ENCODE measurements at regions not wholly inside any gene's neighbourhood (a gene's known extent, or its start where the extent isn't known, plus 50 kb on each side); places are given as distances from the start of the nearest gene placed in this dataset.

- Mint-ChIP-seq H3K4me3 (no peak overlapping the region), H3K27me3 (ENCODE audit: insufficient read depth) (no peaks in the 10 kb centered on the region), H3K27ac (no peak overlapping the region), H3K36me3 (ENCODE audit: low read depth) (no peaks in the 10 kb centered on the region), H3K4me1 (ENCODE audit: low read depth) (no peaks in the 10 kb centered on the region), H3K9me3 (peaks cover 17% of the 10 kb centered on the region; the same call in 1 of the 2 replicates)
- no peak for DNase-seq
- no peak for TF ChIP-seq CTCF (IDR thresholded peaks at IDR 0.05)
These were observed 923.7 kb downstream of the EPHA3 start for GRCh38 chr3:90031121-90031520.

- Mint-ChIP-seq H3K9me3 (peaks cover 16% of the 10 kb centered on the region), H3K27ac (no peak overlapping the region), H3K4me1 (ENCODE audit: low read depth) (no peaks in the 10 kb centered on the region), H3K36me3 (ENCODE audit: low read depth) (no peaks in the 10 kb centered on the region), H3K27me3 (ENCODE audit: insufficient read depth) (no peaks in the 10 kb centered on the region), H3K4me3 (no peak overlapping the region)
- no peak for TF ChIP-seq CTCF (IDR thresholded peaks at IDR 0.05)
- no peak for DNase-seq
These were observed 925.7 kb downstream of the EPHA3 start for GRCh38 chr3:90032980-90033641.

DNA sequence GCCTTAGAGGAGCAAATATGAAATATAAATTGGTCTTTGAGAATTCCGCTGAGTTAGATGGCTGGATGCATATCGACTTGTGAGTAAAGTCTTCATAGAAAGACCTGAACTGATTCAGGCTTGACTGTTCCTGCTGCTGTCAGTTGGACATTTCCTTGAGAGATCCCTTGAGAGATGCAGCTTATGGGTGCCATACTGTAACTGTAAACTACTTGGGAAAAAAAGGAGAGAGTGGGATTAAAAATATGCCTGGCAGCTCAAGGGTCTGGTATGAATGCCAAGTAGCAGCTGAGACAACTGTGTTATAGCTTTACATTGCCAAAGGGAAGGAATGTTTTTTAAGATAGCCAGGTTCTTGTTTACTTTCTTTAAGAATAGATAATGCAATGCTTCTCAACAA, 926.6 kb downstream of the EPHA3 start:
- Mint-ChIP-seq H3K9me3 (peaks cover 16% of the 10 kb centered on the region), H3K27ac (no peak overlapping the region), H3K27me3 (ENCODE audit: insufficient read depth) (no peaks in the 10 kb centered on the region), H3K4me1 (ENCODE audit: low read depth) (no peaks in the 10 kb centered on the region), H3K4me3 (no peak overlapping the region), H3K36me3 (ENCODE audit: low read depth) (no peaks in the 10 kb centered on the region)
- no peak for TF ChIP-seq CTCF (IDR thresholded peaks at IDR 0.05)
- DNase-seq, result no peak

- no peak overlapping the region for H3K4me3 Mint-ChIP-seq
- H3K9me3 Mint-ChIP-seq, result peaks cover 16% of the 10 kb centered on the region
These were observed 928.2 kb downstream of the EPHA3 start for GRCh38 chr3:90035643-90036042.

DNA sequence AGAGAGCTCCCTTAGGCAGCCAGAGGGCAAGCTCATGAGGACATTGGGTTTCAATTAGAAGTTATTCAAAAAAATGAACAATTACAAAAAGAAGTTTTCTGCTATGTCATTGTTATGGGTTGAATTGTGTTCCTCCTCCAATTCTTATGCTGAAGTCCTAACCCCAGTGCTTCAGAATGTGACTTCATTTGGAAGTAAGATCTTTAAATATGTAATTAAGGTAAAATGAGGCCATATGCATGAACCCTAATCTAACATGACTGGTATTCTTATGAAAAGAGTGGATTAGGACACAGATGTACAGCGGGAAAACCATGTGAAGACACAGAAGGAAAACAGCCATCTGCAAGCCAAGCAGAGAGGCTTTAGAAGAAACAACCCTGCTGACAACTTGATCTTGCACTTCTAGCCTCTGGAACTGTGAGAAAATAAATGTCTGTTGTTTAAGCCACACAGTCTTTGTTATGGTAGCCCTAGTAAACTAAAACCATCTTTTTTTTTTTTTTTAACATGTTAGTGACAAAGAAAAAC, 929.6 kb downstream of the EPHA3 start:
- Mint-ChIP-seq H3K9me3 (peaks cover 16% of the 10 kb centered on the region), H3K27me3 (ENCODE audit: insufficient read depth) (no peaks in the 10 kb centered on the region), H3K4me3 (no peak overlapping the region), H3K36me3 (ENCODE audit: low read depth) (no peaks in the 10 kb centered on the region), H3K27ac (no peak overlapping the region), H3K4me1 (ENCODE audit: low read depth) (no peaks in the 10 kb centered on the region)
- TF ChIP-seq CTCF (IDR thresholded peaks at IDR 0.05), result no peak
- no peak for DNase-seq

More at GRCh38 chr3:90035643-90036042, 928.2 kb downstream of the EPHA3 start:
- Mint-ChIP-seq H3K4me1 (ENCODE audit: low read depth) (no peaks in the 10 kb centered on the region), H3K27me3 (ENCODE audit: insufficient read depth) (no peaks in the 10 kb centered on the region), H3K27ac (no peak overlapping the region), H3K36me3 (ENCODE audit: low read depth) (no peaks in the 10 kb centered on the region)
- no peak for TF ChIP-seq CTCF (IDR thresholded peaks at IDR 0.05)
- no peak for DNase-seq
